ENCODE measurements at regions not wholly inside any gene's neighbourhood (a gene's known extent, or its start where the extent isn't known, plus 50 kb on each side); places are given as distances from the start of the nearest gene placed in this dataset.

- H3K4me3 ChIP-seq (ENCODE audit: low read length), result no peak overlapping the region
- no peak for DNase-seq
- H2AFZ ChIP-seq (ENCODE audit: low read length), result no peak overlapping the region
Measured at GRCh38 chr16:86911437-86911958, 333.1 kb downstream of the FOXL1 start.

GRCh38 chr16:86913886-86914285 is 335.5 kb downstream of the FOXL1 start:
- no peak overlapping the region for H3K4me2 ChIP-seq (ENCODE audit: low read depth, low read length)
- H3K9me3 ChIP-seq (replicated peaks; ENCODE audit: insufficient read depth, low read length), result no peaks in the 10 kb centered on the region
- H3K4me1 ChIP-seq (ENCODE audit: low read length), result no peaks in the 10 kb centered on the region
- H3K36me3 ChIP-seq (replicated peaks; ENCODE audit: insufficient read depth, low read length), result no peaks in the 10 kb centered on the region
- no peaks in the 10 kb centered on the region for H3K9me2 ChIP-seq (replicated peaks; ENCODE audit: insufficient read depth, low read length)
- no peak overlapping the region for H3K9ac ChIP-seq (ENCODE audit: low read length)
- peaks cover 30% of the 10 kb centered on the region for H3K27me3 ChIP-seq (replicated peaks; ENCODE audit: insufficient read depth, low read length)
- no peaks in the 10 kb centered on the region for H3K79me2 ChIP-seq (ENCODE audit: low read length)
- no peak for TF ChIP-seq EZH2 (optimal IDR thresholded peaks at IDR 0.05; ENCODE audit: low read depth, low read length)
- no peaks in the 10 kb centered on the region for H3F3A ChIP-seq (ENCODE audit: insufficient read depth, low read length)
- no peak for DNase-seq
- H2AFZ ChIP-seq (ENCODE audit: low read length), result no peak overlapping the region
- no peaks in the 10 kb centered on the region for H4K20me1 ChIP-seq (ENCODE audit: insufficient read depth, low read length)
- H3K4me3 ChIP-seq (ENCODE audit: low read length), result no peak overlapping the region
- no peak overlapping the region for H3K27ac ChIP-seq (ENCODE audit: low read length)

More at GRCh38 chr16:86911437-86911958, 333.1 kb downstream of the FOXL1 start:
- H3K9me2 ChIP-seq (replicated peaks; ENCODE audit: insufficient read depth, low read length), result no peaks in the 10 kb centered on the region
- H3K4me2 ChIP-seq (ENCODE audit: low read depth, low read length), result no peak overlapping the region
- H3F3A ChIP-seq (ENCODE audit: insufficient read depth, low read length), result no peaks in the 10 kb centered on the region
- H3K79me2 ChIP-seq (ENCODE audit: low read length), result no peaks in the 10 kb centered on the region
- TF ChIP-seq EZH2phosphoT487 (IDR thresholded peaks at IDR 0.05; ENCODE audit: low read length) (no peak), EZH2 (optimal IDR thresholded peaks at IDR 0.05; ENCODE audit: low read depth, low read length) (no peak), CTCF (IDR thresholded peaks at IDR 0.05; ENCODE audit: low read length) (no peak)
- H3K9ac ChIP-seq (ENCODE audit: low read length), result no peak overlapping the region
- no peaks in the 10 kb centered on the region for H4K20me1 ChIP-seq (ENCODE audit: insufficient read depth, low read length)
- no peaks in the 10 kb centered on the region for H3K4me1 ChIP-seq (ENCODE audit: low read length)
- H3K36me3 ChIP-seq (replicated peaks; ENCODE audit: insufficient read depth, low read length), result no peaks in the 10 kb centered on the region
- H3K27me3 ChIP-seq (replicated peaks; ENCODE audit: insufficient read depth, low read length), result peaks cover 33% of the 10 kb centered on the region
- no peak overlapping the region for H3K27ac ChIP-seq (ENCODE audit: low read length)
- no peaks in the 10 kb centered on the region for H3K9me3 ChIP-seq (replicated peaks; ENCODE audit: insufficient read depth, low read length)

GRCh38 chr16:86914876-86915717 is 336.7 kb downstream of the FOXL1 start:
- Histone ChIP-seq H2AFZ (ENCODE audit: low read length) (no peak overlapping the region), H3K9me3 (replicated peaks; ENCODE audit: insufficient read depth, low read length) (no peaks in the 10 kb centered on the region), H3K36me3 (replicated peaks; ENCODE audit: insufficient read depth, low read length) (no peaks in the 10 kb centered on the region), H3F3A (ENCODE audit: insufficient read depth, low read length) (no peaks in the 10 kb centered on the region), H3K9ac (ENCODE audit: low read length) (no peak overlapping the region), H3K4me2 (ENCODE audit: low read depth, low read length) (no peak overlapping the region), H3K4me3 (ENCODE audit: low read length) (no peak overlapping the region), H3K27me3 (replicated peaks; ENCODE audit: insufficient read depth, low read length) (peaks cover 34% of the 10 kb centered on the region), H3K9me2 (replicated peaks; ENCODE audit: insufficient read depth, low read length) (no peaks in the 10 kb centered on the region), H3K4me1 (ENCODE audit: low read length) (no peaks in the 10 kb centered on the region), H3K27ac (ENCODE audit: low read length) (no peak overlapping the region), H4K20me1 (ENCODE audit: insufficient read depth, low read length) (no peaks in the 10 kb centered on the region), H3K79me2 (ENCODE audit: low read length) (no peaks in the 10 kb centered on the region)
- DNase-seq, result no peak
- no peak for TF ChIP-seq EZH2 (optimal IDR thresholded peaks at IDR 0.05; ENCODE audit: low read depth, low read length)
- TF ChIP-seq CTCF (IDR thresholded peaks at IDR 0.05; ENCODE audit: low read length), result no peak
- no peak for TF ChIP-seq EZH2phosphoT487 (IDR thresholded peaks at IDR 0.05; ENCODE audit: low read length)
